ENCODE measurements at regions not wholly inside any gene's neighbourhood (a gene's known extent, or its start where the extent isn't known, plus 50 kb on each side); places are given as distances from the start of the nearest gene placed in this dataset.

DNA sequence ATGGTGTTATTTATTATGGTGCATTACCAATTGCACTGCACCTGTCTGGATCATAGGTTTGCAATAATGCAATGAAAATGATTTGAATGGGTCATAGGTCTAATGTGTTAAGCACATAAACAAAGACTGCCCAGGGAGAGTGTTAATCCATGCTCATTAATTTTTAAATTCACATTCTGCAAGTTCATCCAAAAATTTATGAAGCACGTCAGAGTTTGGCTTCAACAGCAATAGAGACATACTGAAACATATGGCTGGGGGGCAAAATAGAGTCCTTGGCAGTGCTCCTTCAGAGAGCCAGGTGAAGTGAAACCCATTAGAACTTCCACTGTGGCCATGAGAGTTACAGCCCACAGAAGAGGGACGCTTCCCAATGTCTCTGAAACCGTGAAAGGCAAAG, 441.1 kb downstream of the POM121L12 start:
- ChIA-PET POLR2A (no interaction called here), CTCF (ENCODE audit: low intra/inter-chr PET ratio, low total read pairs) (no interaction called here)
- Histone ChIP-seq H3K36me3 (replicated peaks in 1 of 2; ENCODE audit: control insufficient read depth in 1 of 2, insufficient read depth in 2 of 2, low read length in 2 of 2) (no peaks in the 10 kb centered on the region), H4K20me1 (ENCODE audit: insufficient read depth, low read length) (no peaks in the 10 kb centered on the region), H3K4me1 (ENCODE audit: insufficient read depth, low read length) (no peaks in the 10 kb centered on the region), H3K9ac (ENCODE audit: insufficient read depth, low read depth, low read length) (no peak overlapping the region), H2AFZ (ENCODE audit: low read length) (no peak overlapping the region), H3K9me3 (ENCODE audit: low read length) (peaks cover 72% of the 10 kb centered on the region), H3K27me3 (ENCODE audit: control insufficient read depth in 1 of 2, insufficient read depth in 2 of 2, low read length in 2 of 2) (no peaks in the 10 kb centered on the region), H3K4me2 (ENCODE audit: low read depth, low read length) (no peak overlapping the region), H3K4me3 (replicated peaks in 1 of 3; ENCODE audit: insufficient read depth in 1 of 3, low read depth in 2 of 3, low read length in 3 of 3) (no peak overlapping the region), H3K27ac (ENCODE audit: extremely low read length, insufficient read depth, low read length) (no peak overlapping the region), H3K79me2 (ENCODE audit: insufficient read depth, low read length) (no peaks in the 10 kb centered on the region)
- intact Hi-C loops (cut with micrococcal nuclease; ENCODE audit: unreplicated experiment) = no loop called here
- TF ChIP-seq, protein P1, sequence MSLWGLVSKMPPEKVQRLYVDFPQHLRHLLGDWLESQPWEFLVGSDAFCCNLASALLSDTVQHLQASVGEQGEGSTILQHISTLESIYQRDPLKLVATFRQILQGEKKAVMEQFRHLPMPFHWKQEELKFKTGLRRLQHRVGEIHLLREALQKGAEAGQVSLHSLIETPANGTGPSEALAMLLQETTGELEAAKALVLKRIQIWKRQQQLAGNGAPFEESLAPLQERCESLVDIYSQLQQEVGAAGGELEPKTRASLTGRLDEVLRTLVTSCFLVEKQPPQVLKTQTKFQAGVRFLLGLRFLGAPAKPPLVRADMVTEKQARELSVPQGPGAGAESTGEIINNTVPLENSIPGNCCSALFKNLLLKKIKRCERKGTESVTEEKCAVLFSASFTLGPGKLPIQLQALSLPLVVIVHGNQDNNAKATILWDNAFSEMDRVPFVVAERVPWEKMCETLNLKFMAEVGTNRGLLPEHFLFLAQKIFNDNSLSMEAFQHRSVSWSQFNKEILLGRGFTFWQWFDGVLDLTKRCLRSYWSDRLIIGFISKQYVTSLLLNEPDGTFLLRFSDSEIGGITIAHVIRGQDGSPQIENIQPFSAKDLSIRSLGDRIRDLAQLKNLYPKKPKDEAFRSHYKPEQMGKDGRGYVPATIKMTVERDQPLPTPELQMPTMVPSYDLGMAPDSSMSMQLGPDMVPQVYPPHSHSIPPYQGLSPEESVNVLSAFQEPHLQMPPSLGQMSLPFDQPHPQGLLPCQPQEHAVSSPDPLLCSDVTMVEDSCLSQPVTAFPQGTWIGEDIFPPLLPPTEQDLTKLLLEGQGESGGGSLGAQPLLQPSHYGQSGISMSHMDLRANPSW (CRISPR knock-in tag; IDR thresholded peaks at IDR 0.05; ENCODE audit: borderline replicate concordance) = no peak
- TF ChIP-seq SMYD3 (CRISPR knock-in tag; IDR thresholded peaks at IDR 0.05) (no peak), HOXA9 (CRISPR knock-in tag; IDR thresholded peaks at IDR 0.05; ENCODE audit: borderline replicate concordance) (no peak), ZNF160 (CRISPR knock-in tag; IDR thresholded peaks at IDR 0.05) (no peak), NR2F6 (IDR thresholded peaks at IDR 0.05) (no peak), NR2F6 (CRISPR knock-in tag; IDR thresholded peaks at IDR 0.05) (no peak)
- TF ChIP-seq, protein P2, sequence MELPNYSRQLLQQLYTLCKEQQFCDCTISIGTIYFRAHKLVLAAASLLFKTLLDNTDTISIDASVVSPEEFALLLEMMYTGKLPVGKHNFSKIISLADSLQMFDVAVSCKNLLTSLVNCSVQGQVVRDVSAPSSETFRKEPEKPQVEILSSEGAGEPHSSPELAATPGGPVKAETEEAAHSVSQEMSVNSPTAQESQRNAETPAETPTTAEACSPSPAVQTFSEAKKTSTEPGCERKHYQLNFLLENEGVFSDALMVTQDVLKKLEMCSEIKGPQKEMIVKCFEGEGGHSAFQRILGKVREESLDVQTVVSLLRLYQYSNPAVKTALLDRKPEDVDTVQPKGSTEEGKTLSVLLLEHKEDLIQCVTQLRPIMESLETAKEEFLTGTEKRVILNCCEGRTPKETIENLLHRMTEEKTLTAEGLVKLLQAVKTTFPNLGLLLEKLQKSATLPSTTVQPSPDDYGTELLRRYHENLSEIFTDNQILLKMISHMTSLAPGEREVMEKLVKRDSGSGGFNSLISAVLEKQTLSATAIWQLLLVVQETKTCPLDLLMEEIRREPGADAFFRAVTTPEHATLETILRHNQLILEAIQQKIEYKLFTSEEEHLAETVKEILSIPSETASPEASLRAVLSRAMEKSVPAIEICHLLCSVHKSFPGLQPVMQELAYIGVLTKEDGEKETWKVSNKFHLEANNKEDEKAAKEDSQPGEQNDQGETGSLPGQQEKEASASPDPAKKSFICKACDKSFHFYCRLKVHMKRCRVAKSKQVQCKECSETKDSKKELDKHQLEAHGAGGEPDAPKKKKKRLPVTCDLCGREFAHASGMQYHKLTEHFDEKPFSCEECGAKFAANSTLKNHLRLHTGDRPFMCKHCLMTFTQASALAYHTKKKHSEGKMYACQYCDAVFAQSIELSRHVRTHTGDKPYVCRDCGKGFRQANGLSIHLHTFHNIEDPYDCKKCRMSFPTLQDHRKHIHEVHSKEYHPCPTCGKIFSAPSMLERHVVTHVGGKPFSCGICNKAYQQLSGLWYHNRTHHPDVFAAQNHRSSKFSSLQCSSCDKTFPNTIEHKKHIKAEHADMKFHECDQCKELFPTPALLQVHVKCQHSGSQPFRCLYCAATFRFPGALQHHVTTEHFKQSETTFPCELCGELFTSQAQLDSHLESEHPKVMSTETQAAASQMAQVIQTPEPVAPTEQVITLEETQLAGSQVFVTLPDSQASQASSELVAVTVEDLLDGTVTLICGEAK (IDR thresholded peaks at IDR 0.05) = no peak
- TF ChIP-seq, protein P2 (CRISPR knock-in tag; IDR thresholded peaks at IDR 0.05) = no peak
- TF ChIP-seq, protein P3, sequence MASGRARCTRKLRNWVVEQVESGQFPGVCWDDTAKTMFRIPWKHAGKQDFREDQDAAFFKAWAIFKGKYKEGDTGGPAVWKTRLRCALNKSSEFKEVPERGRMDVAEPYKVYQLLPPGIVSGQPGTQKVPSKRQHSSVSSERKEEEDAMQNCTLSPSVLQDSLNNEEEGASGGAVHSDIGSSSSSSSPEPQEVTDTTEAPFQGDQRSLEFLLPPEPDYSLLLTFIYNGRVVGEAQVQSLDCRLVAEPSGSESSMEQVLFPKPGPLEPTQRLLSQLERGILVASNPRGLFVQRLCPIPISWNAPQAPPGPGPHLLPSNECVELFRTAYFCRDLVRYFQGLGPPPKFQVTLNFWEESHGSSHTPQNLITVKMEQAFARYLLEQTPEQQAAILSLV (CRISPR knock-in tag; IDR thresholded peaks at IDR 0.05; ENCODE audit: borderline replicate concordance) = no peak
- in situ Hi-C loops (cut with HindIII; ENCODE audit: extremely low pct_ligation_motif_present, low pct_unique_long_range_greater_than_20kb) = no loop called here
- no TSS peak for BruUV-seq (replicated peaks)
- no peak for FAIRE-seq
- ATAC-seq = no peak
- no peak for DNase-seq (ENCODE audit: low spot score)
- 3% methylated on average over 3 of the region's 3 CpGs for WGBS (ENCODE audit: low lambda C conversion rate)

All from HepG2 (cell line).